HEK293T (cell line): ENCODE measurements at regions not wholly inside any gene's neighbourhood (a gene's known extent, or its start where the extent isn't known, plus 50 kb on each side); places are given as distances from the start of the nearest gene placed in this dataset.

Experiments used
- ARNT ChIP-seq: fragments of 450-650 bp; IDR thresholded peaks from 2 replicates; pipeline ENCODE4 v1.6.1; 2017; ENCODE audit warnings: mild to moderate bottlenecking
- BHLHE40 ChIP-seq: fragments of 450-650 bp; IDR thresholded peaks from 2 replicates; pipeline ENCODE4 v1.6.1; 2016; ENCODE audit warnings: mild to moderate bottlenecking, moderate library complexity, borderline replicate concordance
- ELF4 ChIP-seq: fragments of 450-650 bp; IDR thresholded peaks from 2 replicates; pipeline ENCODE4 v1.6.1; 2017; ENCODE audit warnings: antibody characterized with exemption
- FOXA1 ChIP-seq: fragments of 450-650 bp; IDR thresholded peaks from 2 replicates; pipeline ENCODE4 v1.6.1; 2016; ENCODE audit warnings: mild to moderate bottlenecking
- FOXM1 ChIP-seq: fragments of 450-650 bp; IDR thresholded peaks from 2 replicates; pipeline ENCODE4 v1.6.1; 2017; ENCODE audit warnings: mild to moderate bottlenecking, borderline replicate concordance
- HDGF ChIP-seq: fragments of 450-650 bp; IDR thresholded peaks from 2 replicates; pipeline ENCODE4 v1.6.1; 2017; ENCODE audit warnings: antibody characterized with exemption, borderline replicate concordance
- NFRKB ChIP-seq: fragments of 450-650 bp; IDR thresholded peaks from 2 replicates; pipeline ENCODE4 v1.6.1; 2016; ENCODE audit warnings: mild to moderate bottlenecking, moderate library complexity
- PKNOX1 ChIP-seq: fragments of 450-650 bp; IDR thresholded peaks from 2 replicates; pipeline ENCODE4 v1.6.1; 2016
- SP1 ChIP-seq: fragments of 450-650 bp; IDR thresholded peaks from 2 replicates; pipeline ENCODE4 v1.6.1; 2017
- SUZ12 ChIP-seq: fragments of 450-650 bp; IDR thresholded peaks from 2 replicates; pipeline ENCODE4 v1.6.1; 2016; ENCODE audit warnings: mild to moderate bottlenecking

- TF ChIP-seq SUZ12 = no peak
- TF ChIP-seq PKNOX1 = no peak
- TF ChIP-seq FOXM1 = no peak
- TF ChIP-seq NFRKB = no peak
- no peak for TF ChIP-seq SP1
- no peak for TF ChIP-seq BHLHE40
- TF ChIP-seq ELF4 = no peak
- no peak for TF ChIP-seq HDGF
- no peak for TF ChIP-seq ARNT
- no peak for TF ChIP-seq FOXA1
Measured at GRCh38 chr16:87080571-87081167, 236.5 kb downstream of the C16orf95 start.
